SK-N-SH (cell line): ENCODE measurements at regions not wholly inside any gene's neighbourhood (a gene's known extent, or its start where the extent isn't known, plus 50 kb on each side); places are given as distances from the start of the nearest gene placed in this dataset.

Experiments
- CTCF ChIA-PET: fragments of 300-600, 350-600 bp; formaldehyde crosslinking; extraction: SDS; loops from one replicate; lab custom pipeline; 2021; lab: Yijun Ruan, JAX
- POLR2A ChIA-PET: fragments of 350-600 bp; sonication (Branson Sonifier 250); formaldehyde crosslinking; extraction: SDS; loops from one replicate; lab custom pipeline; 2020; ENCODE audit warnings: antibody characterized with exemption, inconsistent platforms; lab: Yijun Ruan, JAX
- DNase-seq: peaks from one replicate; pipeline ENCODE4 v3.0.0; 2012
- H2AFZ ChIP-seq: fragments of 200-600 bp; sonication (generic); 2 replicates; pipeline ENCODE4 v1.8.1; 2016; ENCODE audit warnings: antibody characterized with exemption, mild to moderate bottlenecking, low read depth
- H3F3A ChIP-seq: fragments of 200-600 bp; sonication (generic); replicated peaks from 2 replicates; pipeline ENCODE3; 2016; ENCODE audit warnings: antibody characterized with exemption, mild to moderate bottlenecking; ENCODE audit not compliant: insufficient read depth
- H3K27ac ChIP-seq, 2 experiments: fragments of 200-500 bp in 1 of 2; fragments of 200-600 bp in 1 of 2; sonication (Bioruptor generic) in 1 of 2; sonication (generic), shearing (Covaris generic) in 1 of 2; 2 replicates each; pipeline versions ENCODE4 v1.5.1 to v1.6.1; 2014 to 2016; ENCODE audit warnings: low read depth in 2 of 2, inconsistent platforms in 1 of 2, low read length in 1 of 2, mild to moderate bottlenecking in 1 of 2, mixed read lengths in 1 of 2
- H3K27me3 ChIP-seq: fragments of 200-600 bp; sonication (generic), shearing (Covaris generic); 2 replicates; pipeline ENCODE4 v1.6.1; 2016; ENCODE audit warnings: mixed run types; ENCODE audit not compliant: insufficient read depth
- H3K36me3 ChIP-seq, 2 experiments: fragments of 200-500 bp in 1 of 2; fragments of 200-600 bp in 1 of 2; sonication (Bioruptor generic) in 1 of 2; sonication (generic) in 1 of 2; replicated peaks in 1 of 2; 2 replicates each; pipeline versions ENCODE3 to v1.5.1; 2014 to 2016; ENCODE audit warnings: low read length in 1 of 2, mild to moderate bottlenecking in 1 of 2; ENCODE audit not compliant: insufficient read depth in 2 of 2, control insufficient read depth in 1 of 2
- H3K4me1 ChIP-seq, 2 experiments: fragments of 200-500 bp in 1 of 2; fragments of 200-600 bp in 1 of 2; sonication (Bioruptor generic) in 1 of 2; sonication (generic), shearing (Covaris generic) in 1 of 2; 2 replicates each; pipeline versions ENCODE4 v1.5.1 to v1.6.1; 2014 to 2016; ENCODE audit warnings: low read depth in 1 of 2, low read length in 1 of 2, mixed run types in 1 of 2; ENCODE audit not compliant: insufficient read depth in 2 of 2, control insufficient read depth in 1 of 2
- H3K4me2 ChIP-seq: fragments of 200-600 bp; sonication (generic), shearing (Covaris generic); 2 replicates; pipeline ENCODE4 v1.6.1; 2017; ENCODE audit warnings: mixed run types
- H3K4me3 ChIP-seq, 2 experiments: fragments of 200-500 bp in 1 of 2; fragments of 200-600 bp in 1 of 2; sonication (Bioruptor generic) in 1 of 2; sonication (generic), shearing (Covaris generic) in 1 of 2; 2 replicates each; pipeline versions ENCODE4 v1.5.1 to v1.8.1; 2014 to 2016; ENCODE audit warnings: low read depth in 2 of 2, inconsistent platforms in 1 of 2, low read length in 1 of 2, mild to moderate bottlenecking in 1 of 2, mixed read lengths in 1 of 2, moderate library complexity in 1 of 2
- H3K79me2 ChIP-seq: fragments of 200-600 bp; sonication (generic); 2 replicates; pipeline ENCODE4 v1.8.1; 2017; ENCODE audit warnings: mild to moderate bottlenecking; ENCODE audit not compliant: insufficient read depth
- H3K9ac ChIP-seq: fragments of 200-600 bp; sonication (generic); 2 replicates; pipeline ENCODE4 v1.6.1; 2017; ENCODE audit warnings: mixed run types
- H3K9me2 ChIP-seq: fragments of 200-600 bp; sonication (generic); 2 replicates; pipeline ENCODE4 v1.6.1; 2017; ENCODE audit warnings: mixed run types
- H3K9me3 ChIP-seq: fragments of 200-600 bp; sonication (generic); 2 replicates; pipeline ENCODE4 v1.6.1; 2017; ENCODE audit warnings: mixed run types, mild to moderate bottlenecking, moderate library complexity
- H4K20me1 ChIP-seq: fragments of 200-600 bp; sonication (generic); 2 replicates; pipeline ENCODE4 v1.6.1; 2017; ENCODE audit warnings: mild to moderate bottlenecking, mixed run types; ENCODE audit not compliant: insufficient read depth
- EP300 ChIP-seq, 2 experiments: IDR thresholded peaks; 2 replicates each; pipeline versions ENCODE4 v1.4.0 to v1.6.1; 2012; ENCODE audit warnings: borderline replicate concordance in 1 of 2, low read depth in 1 of 2, low read length in 1 of 2
- EZH2phosphoT487 ChIP-seq: fragments of 200-600 bp; sonication (generic); IDR thresholded peaks from 2 replicates; pipeline ENCODE4 v1.6.1; 2017; ENCODE audit warnings: low read depth, mixed run types, mild to moderate bottlenecking, antibody characterized with exemption, moderate library complexity, borderline replicate concordance
- FOSL2 ChIP-seq: IDR thresholded peaks from 2 replicates; pipeline ENCODE4 v1.4.0; 2012; ENCODE audit warnings: low read depth, mild to moderate bottlenecking, moderate library complexity, borderline replicate concordance
- FOXJ3 ChIP-seq: sonication (generic); formaldehyde crosslinking; IDR thresholded peaks from 2 replicates; pipeline ENCODE4 v1.5.1; 2020; ENCODE audit warnings: mild to moderate bottlenecking, missing genetic modification reagents
- FOXM1 ChIP-seq: IDR thresholded peaks from 2 replicates; pipeline ENCODE4 v1.4.0; 2012; ENCODE audit warnings: low read depth, mild to moderate bottlenecking
- NRF1 ChIP-seq: IDR thresholded peaks from 2 replicates; pipeline ENCODE4 v1.6.1; 2012; ENCODE audit warnings: low read depth, mild to moderate bottlenecking, low read length
- RAD21 ChIP-seq: IDR thresholded peaks from 2 replicates; pipeline ENCODE4 v1.6.1; 2012; ENCODE audit warnings: mild to moderate bottlenecking, low read length
- RFX5 ChIP-seq: IDR thresholded peaks from 2 replicates; pipeline ENCODE4 v1.6.1; 2012; ENCODE audit warnings: mild to moderate bottlenecking, improper control_type of control experiment, low read length
- YY1 ChIP-seq: IDR thresholded peaks from 2 replicates; pipeline ENCODE4 v1.4.0; 2012; ENCODE audit warnings: low read depth, mild to moderate bottlenecking
- WGBS: methylation state at CpG from one replicate; pipeline ENCODE4 v1.1.6; 2017; ENCODE audit warnings: low lambda C conversion rate; 5-methylcytosine and 5-hydroxymethylcytosine counted together
- TF ChIP-seq, protein P1 (sequence below): IDR thresholded peaks from 2 replicates; pipeline ENCODE4 v1.4.0; 2012; ENCODE audit warnings: low read depth
- TF ChIP-seq, protein P2 (sequence below): IDR thresholded peaks from 2 replicates; pipeline ENCODE4 v1.4.0; 2012; ENCODE audit warnings: low read depth, borderline replicate concordance
- TF ChIP-seq, protein P3 (sequence below): IDR thresholded peaks from 2 replicates; pipeline ENCODE4 v1.4.0; 2012; ENCODE audit warnings: low read depth, borderline replicate concordance
- TF ChIP-seq, protein P4 (sequence below): IDR thresholded peaks from 2 replicates; pipeline ENCODE4 v1.6.1; 2012; ENCODE audit warnings: mild to moderate bottlenecking, low read depth, low read length, moderate library complexity
- TF ChIP-seq, protein P5 (sequence below): IDR thresholded peaks from 2 replicates; pipeline ENCODE4; 2012

DNA sequence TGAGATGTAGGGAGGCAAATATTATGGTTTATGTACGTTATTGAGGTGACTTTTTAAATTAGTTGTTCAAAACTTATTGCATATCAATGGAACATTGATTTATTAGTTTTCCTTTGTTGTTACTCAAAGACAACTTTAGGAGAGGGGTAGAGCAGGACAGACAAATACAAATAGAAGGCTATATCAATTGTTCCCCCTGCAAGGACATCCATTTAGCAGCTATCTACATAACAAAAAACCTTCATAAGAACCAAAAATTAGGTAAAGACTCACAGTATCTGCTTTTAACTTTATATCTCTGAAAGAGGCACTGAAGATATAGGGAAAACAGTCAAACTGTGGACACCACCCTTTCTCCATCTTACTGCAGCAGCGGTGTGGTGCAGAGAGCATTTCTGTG is 958.8 kb downstream of the DIPK2A start:
- no peak overlapping the region for H3K4me2 ChIP-seq
- no peak for DNase-seq
- no peaks in the 10 kb centered on the region for H3K36me3 ChIP-seq
- H3K9me3 ChIP-seq = no peaks in the 10 kb centered on the region
- no peaks in the 10 kb centered on the region for H3K27me3 ChIP-seq
- 4% methylated on average over 2 of the region's 2 CpGs for WGBS
- H3K4me3 ChIP-seq = no peak overlapping the region
- H4K20me1 ChIP-seq = no peaks in the 10 kb centered on the region
- ChIA-PET CTCF (no interaction called here), POLR2A (no interaction called here)
- H3K4me1 ChIP-seq = no peaks in the 10 kb centered on the region
- H3F3A ChIP-seq = no peaks in the 10 kb centered on the region
- H2AFZ ChIP-seq = no peak overlapping the region
- no peaks in the 10 kb centered on the region for H3K79me2 ChIP-seq
- no peak overlapping the region for H3K27ac ChIP-seq
- TF ChIP-seq RFX5 = no peak
- no peak for TF ChIP-seq RAD21
- no peak for TF ChIP-seq EP300 (IDR thresholded peaks at IDR 0.05; ENCODE audit: borderline replicate concordance in 1 of 2, low read depth in 1 of 2, low read length in 1 of 2)
- no peak for TF ChIP-seq EZH2phosphoT487
- H3K9me2 ChIP-seq = no peaks in the 10 kb centered on the region
- no peak overlapping the region for H3K9ac ChIP-seq

DNA sequence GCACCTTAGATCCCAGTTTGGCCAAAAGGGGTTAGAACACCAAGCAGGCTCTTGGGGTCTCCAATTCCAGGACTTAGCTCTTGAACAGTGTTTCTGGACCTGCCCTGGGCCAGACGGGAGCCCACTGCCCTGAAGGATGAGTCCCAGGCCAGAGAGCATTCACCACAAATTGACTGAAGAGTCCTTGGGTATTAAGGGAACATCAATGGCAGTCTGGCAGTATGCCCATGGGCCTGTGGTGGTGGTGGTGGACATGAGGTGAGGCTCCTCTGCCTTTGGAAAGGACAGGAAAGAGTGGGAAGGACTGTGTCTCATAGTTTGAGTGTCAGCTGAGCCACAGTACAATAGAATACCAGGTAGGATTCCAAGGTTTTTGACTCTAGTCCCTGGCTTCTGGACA is 960.0 kb downstream of the DIPK2A start:
- no peak overlapping the region for H3K4me3 ChIP-seq
- H3K9me2 ChIP-seq = no peaks in the 10 kb centered on the region
- no peaks in the 10 kb centered on the region for H3K79me2 ChIP-seq
- ChIA-PET POLR2A (no interaction called here), CTCF (no interaction called here)
- H3K9me3 ChIP-seq = no peaks in the 10 kb centered on the region
- no peaks in the 10 kb centered on the region for H3F3A ChIP-seq
- H2AFZ ChIP-seq = no peak overlapping the region
- H3K27me3 ChIP-seq = no peaks in the 10 kb centered on the region
- no peaks in the 10 kb centered on the region for H4K20me1 ChIP-seq
- no CpG with 5 or more reads among the region's 1 CpG for WGBS
- no peaks in the 10 kb centered on the region for H3K4me1 ChIP-seq
- DNase-seq = no peak
- no peak for TF ChIP-seq FOSL2
- TF ChIP-seq, protein P1, sequence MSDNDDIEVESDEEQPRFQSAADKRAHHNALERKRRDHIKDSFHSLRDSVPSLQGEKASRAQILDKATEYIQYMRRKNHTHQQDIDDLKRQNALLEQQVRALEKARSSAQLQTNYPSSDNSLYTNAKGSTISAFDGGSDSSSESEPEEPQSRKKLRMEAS = no peak
- TF ChIP-seq, protein P2, sequence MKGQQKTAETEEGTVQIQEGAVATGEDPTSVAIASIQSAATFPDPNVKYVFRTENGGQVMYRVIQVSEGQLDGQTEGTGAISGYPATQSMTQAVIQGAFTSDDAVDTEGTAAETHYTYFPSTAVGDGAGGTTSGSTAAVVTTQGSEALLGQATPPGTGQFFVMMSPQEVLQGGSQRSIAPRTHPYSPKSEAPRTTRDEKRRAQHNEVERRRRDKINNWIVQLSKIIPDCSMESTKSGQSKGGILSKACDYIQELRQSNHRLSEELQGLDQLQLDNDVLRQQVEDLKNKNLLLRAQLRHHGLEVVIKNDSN = no peak
- TF ChIP-seq, all 33 proteins: peak for 0
- no peaks in the 10 kb centered on the region for H3K36me3 ChIP-seq
- no peak overlapping the region for H3K4me2 ChIP-seq
- H3K9ac ChIP-seq = no peak overlapping the region
- H3K27ac ChIP-seq = no peak overlapping the region

DNA sequence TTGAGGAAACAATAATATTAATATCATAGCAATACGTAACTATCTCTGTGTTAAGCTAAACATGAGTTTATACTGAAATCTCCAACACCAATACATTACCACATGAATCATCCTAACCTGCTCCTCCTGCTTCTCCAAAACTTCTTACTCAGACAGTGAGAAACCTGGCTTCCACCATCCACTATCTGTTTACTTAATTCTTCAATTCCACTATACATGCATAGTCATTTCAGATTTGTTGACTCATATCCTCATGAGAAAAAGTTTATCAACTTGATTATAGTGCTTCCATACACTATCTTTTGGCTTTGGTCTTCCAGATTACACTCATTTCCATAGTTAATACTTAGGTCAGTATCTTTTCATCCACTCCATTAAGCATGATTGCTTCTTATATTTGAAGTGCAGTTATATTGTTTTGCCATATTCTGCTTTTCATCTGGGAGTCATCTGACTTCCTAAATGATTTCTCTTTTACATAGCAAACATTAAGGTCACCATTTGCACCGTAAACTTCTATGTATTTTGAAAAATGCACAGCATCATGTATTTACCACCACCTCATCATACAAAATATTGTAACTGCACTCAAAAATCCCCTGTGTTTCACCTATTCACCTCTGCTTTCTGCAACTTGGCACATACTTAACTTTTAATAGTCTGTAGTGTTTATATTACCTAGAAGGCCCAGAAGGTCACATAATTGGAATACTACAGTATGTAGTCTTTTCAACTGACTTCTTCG is 970.6 kb downstream of the DIPK2A start:
- Histone ChIP-seq H3K4me2 (no peak overlapping the region), H3K79me2 (no peaks in the 10 kb centered on the region), H3K9me2 (no peaks in the 10 kb centered on the region), H3K4me1 (no peaks in the 10 kb centered on the region), H3K4me3 (no peak overlapping the region), H3K27ac (no peak overlapping the region), H4K20me1 (no peaks in the 10 kb centered on the region), H3K9me3 (no peaks in the 10 kb centered on the region), H3K9ac (no peak overlapping the region), H3F3A (no peaks in the 10 kb centered on the region), H3K36me3 (no peaks in the 10 kb centered on the region), H3K27me3 (no peaks in the 10 kb centered on the region), H2AFZ (no peak overlapping the region)
- under 1% methylated on average over 3 of the region's 3 CpGs for WGBS
- ChIA-PET CTCF (no interaction called here), POLR2A (no interaction called here)
- DNase-seq = no peak
- TF ChIP-seq EZH2phosphoT487 (no peak), FOXM1 (no peak), FOXJ3 (CRISPR knock-in tag) (no peak), YY1 (no peak), NRF1 (no peak)
- TF ChIP-seq, protein P3, sequence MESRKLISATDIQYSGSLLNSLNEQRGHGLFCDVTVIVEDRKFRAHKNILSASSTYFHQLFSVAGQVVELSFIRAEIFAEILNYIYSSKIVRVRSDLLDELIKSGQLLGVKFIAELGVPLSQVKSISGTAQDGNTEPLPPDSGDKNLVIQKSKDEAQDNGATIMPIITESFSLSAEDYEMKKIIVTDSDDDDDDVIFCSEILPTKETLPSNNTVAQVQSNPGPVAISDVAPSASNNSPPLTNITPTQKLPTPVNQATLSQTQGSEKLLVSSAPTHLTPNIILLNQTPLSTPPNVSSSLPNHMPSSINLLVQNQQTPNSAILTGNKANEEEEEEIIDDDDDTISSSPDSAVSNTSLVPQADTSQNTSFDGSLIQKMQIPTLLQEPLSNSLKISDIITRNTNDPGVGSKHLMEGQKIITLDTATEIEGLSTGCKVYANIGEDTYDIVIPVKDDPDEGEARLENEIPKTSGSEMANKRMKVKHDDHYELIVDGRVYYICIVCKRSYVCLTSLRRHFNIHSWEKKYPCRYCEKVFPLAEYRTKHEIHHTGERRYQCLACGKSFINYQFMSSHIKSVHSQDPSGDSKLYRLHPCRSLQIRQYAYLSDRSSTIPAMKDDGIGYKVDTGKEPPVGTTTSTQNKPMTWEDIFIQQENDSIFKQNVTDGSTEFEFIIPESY = no peak
- TF ChIP-seq, protein P4, sequence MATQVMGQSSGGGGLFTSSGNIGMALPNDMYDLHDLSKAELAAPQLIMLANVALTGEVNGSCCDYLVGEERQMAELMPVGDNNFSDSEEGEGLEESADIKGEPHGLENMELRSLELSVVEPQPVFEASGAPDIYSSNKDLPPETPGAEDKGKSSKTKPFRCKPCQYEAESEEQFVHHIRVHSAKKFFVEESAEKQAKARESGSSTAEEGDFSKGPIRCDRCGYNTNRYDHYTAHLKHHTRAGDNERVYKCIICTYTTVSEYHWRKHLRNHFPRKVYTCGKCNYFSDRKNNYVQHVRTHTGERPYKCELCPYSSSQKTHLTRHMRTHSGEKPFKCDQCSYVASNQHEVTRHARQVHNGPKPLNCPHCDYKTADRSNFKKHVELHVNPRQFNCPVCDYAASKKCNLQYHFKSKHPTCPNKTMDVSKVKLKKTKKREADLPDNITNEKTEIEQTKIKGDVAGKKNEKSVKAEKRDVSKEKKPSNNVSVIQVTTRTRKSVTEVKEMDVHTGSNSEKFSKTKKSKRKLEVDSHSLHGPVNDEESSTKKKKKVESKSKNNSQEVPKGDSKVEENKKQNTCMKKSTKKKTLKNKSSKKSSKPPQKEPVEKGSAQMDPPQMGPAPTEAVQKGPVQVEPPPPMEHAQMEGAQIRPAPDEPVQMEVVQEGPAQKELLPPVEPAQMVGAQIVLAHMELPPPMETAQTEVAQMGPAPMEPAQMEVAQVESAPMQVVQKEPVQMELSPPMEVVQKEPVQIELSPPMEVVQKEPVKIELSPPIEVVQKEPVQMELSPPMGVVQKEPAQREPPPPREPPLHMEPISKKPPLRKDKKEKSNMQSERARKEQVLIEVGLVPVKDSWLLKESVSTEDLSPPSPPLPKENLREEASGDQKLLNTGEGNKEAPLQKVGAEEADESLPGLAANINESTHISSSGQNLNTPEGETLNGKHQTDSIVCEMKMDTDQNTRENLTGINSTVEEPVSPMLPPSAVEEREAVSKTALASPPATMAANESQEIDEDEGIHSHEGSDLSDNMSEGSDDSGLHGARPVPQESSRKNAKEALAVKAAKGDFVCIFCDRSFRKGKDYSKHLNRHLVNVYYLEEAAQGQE = no peak
- TF ChIP-seq, protein P5, sequence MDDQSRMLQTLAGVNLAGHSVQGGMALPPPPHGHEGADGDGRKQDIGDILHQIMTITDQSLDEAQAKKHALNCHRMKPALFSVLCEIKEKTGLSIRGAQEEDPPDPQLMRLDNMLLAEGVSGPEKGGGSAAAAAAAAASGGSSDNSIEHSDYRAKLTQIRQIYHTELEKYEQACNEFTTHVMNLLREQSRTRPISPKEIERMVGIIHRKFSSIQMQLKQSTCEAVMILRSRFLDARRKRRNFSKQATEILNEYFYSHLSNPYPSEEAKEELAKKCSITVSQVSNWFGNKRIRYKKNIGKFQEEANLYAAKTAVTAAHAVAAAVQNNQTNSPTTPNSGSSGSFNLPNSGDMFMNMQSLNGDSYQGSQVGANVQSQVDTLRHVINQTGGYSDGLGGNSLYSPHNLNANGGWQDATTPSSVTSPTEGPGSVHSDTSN = no peak
